HG03066 (cell line): ENCODE measurements at regions not wholly inside any gene's neighbourhood (a gene's known extent, or its start where the extent isn't known, plus 50 kb on each side); places are given as distances from the start of the nearest gene placed in this dataset.

Experiments used
- ATAC-seq: cut with Tn5 transposase; IDR thresholded peaks from one replicate; pipeline ENCODE4 v1.9.1; 2021; ENCODE audit warnings: low read depth; ENCODE audit not compliant: unreplicated experiment

DNA sequence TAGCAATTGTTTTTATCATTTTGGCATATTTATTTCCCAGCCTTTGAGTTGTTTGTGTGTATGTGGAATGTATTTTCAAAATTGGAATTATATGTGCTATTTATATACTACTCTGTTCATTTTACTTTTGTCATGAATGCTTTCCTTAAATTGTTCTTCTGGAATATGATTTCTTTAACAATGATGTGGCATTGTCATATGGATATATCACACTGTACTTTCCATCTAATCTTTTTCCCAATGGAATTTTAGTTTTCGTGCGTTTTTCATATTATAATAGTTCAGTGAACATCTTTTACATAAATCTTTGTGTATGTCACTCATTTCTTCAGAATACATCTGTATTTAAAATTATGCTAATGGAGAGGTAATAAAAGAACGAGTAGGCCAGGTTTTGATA is 980.1 kb upstream of the WWC1 start:
- ATAC-seq, result no peak

DNA sequence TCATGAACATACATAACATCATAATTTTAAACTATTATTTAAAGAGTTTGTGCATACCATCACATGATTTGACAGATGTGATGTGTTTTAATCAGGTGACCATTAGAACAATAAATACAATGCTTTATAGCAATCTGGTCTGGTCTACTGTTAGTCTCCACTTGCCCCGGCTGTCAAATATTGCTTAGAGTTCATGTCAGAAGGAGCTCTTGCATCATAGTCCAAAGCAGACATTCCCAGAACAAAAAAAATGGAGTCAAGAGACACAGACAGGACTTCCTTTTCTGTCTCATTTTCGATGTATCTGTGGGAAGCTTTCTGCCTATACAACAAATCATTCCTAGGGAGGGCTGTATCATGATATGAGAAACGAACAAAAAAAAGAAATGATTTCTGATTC is 979.2 kb upstream of the WWC1 start:
- no peak for ATAC-seq

DNA sequence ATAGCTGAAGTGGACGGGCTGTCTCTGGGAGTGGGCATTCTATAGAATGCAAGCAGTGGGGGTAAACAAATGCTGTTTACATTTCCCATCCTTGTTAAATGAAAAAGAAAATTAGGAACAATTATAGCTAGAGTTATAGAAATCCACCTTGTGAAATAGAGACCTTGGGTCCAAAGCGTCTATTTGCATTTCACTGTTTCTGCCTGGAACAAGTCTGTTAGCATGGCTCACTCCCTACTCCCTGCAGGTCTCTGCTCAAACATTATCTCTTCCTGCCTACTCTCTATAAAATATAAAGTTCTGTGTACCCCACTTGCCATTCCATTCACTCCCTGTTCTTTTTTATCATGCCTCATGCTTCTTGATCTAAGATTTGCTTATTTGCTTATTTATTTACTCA is 975.7 kb upstream of the WWC1 start:
- ATAC-seq, result no peak

DNA sequence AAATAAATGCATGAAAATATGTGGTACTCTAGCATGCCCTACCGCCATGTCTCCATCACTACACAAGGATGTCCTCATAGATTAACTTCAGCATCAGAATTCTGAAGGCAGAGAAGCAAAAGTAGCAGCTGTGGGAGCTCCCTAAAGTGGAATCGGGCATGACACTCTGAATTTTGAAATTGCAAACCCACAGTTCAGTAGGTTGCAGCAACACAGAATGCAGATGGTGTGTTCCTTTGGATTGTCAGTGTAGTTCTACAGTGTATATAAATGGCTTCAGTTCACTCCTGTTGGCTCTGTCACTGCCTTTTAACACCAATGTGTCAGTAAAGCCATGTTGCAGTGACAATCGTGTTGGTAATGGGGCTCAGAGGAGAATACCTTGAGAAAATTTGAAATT is 973.6 kb upstream of the WWC1 start:
- ATAC-seq, result no peak

DNA sequence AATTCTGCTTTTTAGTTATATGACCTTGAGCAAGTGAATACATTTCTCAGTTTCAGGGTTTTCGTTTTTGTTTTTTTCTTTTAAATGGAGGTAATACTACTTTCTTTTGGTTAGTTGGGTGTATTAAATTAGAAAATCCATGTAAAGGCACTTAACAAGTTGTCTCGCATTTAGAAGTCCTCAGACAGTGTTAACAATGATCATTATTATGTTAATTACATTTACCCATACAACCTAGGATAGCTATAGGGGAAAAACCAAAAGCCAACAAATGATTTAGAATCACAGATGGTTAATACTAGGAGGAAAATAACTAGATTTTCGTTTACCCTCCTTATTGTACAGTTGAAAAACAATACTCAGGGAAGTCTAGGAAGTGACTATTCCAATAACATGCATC is 972.2 kb upstream of the WWC1 start:
- no peak for ATAC-seq

DNA sequence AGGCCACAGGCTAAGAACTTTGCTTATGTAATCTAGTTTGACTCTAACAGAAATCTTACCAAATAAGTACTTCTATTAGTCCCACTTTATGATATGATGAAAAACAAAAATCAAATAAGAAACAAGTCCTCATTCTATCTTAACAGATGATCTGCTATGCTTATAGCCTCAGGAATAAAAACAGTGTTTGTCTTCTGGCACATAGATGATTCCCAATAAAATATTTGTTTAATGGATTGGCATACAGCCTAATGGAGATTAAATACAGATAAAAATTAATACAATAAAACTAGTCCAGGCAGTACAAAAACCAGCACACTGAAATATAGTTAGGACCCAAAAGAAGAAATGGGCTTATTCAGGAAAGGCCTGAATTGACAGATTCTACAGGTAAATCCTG is 971.4 kb upstream of the WWC1 start:
- ATAC-seq, result no peak

DNA sequence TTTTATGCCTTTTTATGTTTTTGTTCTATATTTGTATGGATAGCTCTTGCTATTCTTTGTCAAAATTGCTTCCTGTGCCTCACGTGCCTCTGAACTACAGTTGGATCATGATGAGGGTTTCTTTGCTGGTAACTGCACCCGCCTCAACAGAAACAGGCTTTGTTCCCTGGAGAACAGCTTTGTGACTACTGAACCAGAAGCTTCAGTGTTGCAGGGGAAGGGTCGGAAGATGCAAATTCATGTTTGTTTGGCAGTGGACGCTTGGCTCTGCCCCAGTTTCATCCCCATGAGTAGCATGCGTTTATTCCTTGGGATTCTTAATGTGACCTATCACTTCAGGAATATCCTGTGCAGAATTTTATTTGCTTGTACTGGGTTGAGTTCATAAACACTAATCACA is 959.1 kb upstream of the WWC1 start:
- ATAC-seq, result no peak

DNA sequence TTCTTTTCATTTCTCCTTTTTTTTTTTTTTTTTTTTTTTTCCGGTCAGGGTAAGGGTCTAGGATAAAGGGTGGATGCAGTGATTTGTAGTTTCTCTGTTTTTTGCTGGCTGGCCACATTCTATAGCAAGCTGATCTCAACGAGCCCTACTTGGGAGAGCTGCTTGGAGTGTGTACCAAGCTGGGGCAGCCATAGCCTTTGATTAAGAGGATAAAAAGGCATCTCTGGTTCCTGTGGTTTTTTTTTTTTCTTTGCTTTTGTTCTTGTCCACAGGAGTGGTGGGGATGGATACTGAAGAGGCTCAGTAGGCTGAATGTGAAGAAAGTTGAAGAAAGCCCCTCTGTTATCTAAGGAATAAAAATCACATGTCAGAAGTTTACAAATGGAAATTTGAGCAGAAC is 955.3 kb upstream of the WWC1 start:
- ATAC-seq, result no peak

DNA sequence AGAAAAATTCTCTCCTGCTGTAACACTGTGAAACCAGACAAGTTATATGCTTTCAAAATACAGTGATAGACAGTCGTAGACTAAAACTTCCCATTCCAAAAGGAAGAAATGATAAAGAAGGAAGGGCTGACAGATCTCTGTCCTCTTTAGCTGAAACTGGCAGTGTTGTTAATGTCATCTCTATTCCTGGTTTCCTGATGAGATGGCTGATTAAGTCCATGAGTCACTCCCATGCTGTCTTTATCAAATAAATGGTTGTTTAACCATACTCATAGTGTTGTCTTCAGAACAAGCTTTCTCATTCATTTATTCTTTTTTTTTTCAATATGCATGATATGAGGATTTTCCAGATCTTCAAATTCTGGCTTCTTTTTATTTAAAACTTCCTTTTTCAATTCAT is 952.2 kb upstream of the WWC1 start:
- no peak for ATAC-seq

DNA sequence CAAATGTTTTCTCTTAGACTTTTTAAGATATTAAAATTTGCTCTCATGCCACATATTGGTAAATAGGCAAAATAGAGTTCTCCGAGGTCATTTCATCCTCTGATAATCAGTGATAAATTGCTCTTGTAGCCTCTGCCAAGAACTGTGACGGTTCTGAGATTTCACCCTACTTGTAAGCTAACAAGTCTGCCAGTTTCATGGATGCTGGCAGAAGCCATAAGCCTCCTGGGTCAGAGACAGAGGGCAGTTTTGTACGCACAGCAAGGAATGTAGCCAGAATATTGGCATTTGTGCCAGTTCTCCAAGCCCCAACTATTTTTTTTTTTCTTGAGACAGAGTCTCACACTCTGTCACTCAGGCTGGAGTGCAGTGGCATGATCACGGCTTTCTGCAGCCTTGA is 945.0 kb upstream of the WWC1 start:
- ATAC-seq, result no peak

DNA sequence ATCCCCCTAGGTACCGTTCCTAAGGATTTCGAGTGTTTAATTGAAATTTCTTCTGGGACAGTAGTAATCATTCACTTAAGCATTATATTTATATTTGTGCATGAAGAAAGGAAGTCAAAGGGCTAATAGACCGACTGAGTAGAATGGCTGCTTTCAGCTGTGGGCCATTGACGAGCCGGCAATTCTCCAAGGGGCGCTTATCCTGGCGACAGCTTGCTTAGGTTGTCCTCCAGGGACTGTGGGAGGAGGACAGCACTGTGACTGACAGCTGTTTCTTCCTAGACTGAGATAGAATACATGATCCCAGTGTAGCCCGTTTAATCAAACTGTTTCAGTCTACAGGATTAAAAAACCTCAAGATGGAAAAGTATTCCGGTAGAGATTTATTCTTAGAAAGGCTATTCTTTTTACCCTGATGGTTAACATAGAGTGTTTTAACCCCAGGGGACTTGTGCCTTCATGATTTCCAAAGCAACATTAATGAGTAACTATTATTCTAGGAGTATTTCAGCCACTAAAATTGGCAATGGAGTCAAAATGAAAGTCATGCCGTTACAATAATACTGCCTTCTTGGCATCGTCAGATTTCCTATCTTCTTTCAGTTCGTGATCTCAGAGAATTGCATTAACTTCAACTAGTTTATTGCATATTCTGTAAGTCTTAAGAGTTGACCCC is 943.1 kb upstream of the WWC1 start:
- no peak for ATAC-seq

DNA sequence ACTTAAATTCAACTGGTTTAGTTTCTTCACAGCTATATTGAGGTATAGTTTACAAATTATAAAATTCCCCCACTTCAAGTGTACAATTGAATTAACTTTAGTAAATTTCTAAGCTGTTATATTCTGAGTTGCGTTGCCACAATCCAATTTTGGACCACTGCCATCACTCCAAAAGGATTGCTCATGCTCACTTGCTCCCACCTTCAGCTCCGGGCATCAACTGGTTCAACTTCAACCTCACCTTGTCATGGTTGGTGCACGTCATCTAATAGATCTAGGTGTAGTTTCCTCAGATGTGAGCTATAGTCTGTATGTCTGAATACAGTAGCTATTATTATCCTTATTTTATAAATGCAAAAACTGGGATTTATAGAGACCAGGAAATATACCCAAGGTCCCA is 942.5 kb upstream of the WWC1 start:
- ATAC-seq, result no peak

DNA sequence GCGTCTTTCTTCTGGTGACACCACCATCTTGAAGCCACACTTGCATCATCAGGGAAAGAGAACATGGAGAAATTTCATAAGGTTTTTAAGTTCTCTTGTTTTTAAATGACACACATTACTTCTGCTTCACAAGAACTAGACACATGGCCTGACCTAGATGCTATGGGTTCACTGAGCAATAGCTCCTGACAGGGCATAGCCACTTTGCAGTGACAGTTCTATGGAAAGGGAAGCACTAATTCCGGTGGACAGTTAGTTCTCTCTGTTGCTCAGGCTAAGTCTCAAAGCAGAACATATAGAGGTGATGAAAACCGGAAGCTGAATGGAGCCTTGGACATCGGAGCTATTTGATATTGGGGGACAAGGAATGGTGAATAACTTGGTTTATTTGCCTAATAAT is 940.1 kb upstream of the WWC1 start:
- no peak for ATAC-seq

DNA sequence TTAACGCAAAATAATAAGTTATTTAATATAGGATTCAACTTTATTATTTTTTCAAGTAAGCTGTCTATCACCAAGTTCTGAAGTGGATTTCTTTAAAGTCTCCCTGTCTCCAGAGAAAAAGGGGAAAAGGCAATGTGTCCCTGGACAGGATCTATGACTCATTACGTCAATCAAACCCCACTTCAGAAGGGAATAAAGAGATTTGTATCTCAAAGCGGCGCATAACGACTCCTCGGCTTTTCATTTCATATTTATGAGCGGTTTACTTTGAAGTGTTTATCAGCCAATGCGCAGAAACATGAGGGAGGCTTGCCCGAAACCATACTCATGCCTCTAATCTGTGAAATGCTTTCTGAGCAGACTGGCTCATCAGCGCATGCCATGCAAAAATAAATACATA is 938.6 kb upstream of the WWC1 start:
- ATAC-seq, result no peak

DNA sequence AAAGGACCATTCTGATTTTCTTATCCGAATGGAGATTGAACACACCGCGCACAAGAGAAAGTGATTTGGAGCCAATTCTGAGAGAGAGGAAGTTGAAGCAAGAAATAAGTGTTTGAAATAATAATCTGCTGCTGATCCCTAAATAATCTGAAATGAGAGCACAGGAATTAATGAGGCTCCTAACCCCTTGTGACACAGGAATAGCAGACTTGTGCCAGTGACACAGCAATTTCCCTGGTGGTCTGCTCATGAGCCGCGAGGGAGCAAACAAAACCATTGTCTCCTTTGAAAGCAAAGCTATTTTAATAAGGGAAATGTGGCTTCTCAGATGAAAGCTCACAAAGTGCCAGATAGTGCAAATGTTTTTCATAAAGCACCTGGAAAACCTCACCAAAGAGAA is 936.1 kb upstream of the WWC1 start:
- ATAC-seq, result no peak

DNA sequence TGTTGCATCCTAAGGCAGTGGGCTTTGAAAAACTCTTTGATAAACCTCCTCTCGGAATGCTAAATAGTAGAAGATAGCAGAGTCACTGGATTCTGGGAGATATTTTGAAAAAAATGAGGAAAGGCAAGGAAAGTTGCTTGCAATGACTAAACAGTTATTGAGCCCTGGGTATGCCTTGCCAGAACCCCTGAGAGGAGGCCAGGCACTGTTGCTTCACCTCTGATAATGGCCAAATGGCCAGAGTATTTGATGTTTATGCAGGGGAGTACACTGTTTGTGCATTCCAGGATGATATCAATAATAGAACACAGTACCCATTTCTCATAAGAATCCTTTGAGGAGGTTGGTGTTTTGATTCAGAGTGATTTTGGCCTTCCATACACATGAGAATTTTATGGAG is 935.1 kb upstream of the WWC1 start:
- ATAC-seq, result no peak

DNA sequence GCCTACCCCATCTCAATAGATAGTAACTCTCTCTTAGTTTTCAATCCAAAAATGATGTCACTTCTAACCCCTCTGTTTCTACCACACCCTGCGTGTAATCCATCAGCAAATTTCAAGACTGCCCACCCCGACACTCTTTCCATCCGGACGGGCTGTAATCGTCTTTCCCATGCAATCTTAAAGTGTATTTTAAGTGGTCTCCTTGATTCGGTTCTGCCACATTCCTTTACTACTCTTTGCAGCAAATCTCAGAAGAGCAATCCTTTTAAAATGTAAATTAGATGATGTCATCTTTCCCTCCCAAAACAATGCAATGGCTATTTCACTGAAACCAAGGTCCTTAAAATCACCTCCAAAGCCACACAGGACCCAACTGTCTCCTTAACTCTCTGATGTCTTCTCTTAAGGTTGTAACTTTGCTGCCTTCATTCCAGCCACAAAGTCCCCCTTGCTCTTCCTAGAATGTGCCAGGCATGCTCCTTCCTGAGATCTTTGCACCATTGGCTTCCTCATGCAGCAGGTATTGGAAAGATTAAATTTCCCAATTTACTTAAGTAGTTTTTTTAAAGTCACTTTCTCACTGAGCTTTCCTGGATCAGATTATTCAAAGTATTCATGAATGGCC is 932.5 kb upstream of the WWC1 start:
- no peak for ATAC-seq

DNA sequence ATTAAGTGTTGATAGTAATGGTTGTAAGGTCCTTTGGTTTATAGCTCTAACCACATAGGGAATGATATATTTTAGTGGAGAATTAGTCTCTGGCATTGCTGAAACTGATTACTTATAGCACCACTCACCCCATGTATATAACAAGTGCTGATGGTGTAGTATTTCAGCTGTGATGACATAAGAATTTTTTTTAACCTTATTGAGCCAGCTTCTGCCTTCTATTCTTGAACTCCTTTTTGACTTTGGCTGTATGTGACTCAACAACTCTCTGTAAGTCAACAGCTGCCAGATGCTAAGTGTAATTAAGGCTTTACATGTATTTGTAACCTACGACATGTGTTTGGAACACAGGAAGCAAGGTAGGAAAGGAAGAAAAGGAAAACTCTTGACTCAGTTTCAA is 929.6 kb upstream of the WWC1 start:
- ATAC-seq, result no peak

DNA sequence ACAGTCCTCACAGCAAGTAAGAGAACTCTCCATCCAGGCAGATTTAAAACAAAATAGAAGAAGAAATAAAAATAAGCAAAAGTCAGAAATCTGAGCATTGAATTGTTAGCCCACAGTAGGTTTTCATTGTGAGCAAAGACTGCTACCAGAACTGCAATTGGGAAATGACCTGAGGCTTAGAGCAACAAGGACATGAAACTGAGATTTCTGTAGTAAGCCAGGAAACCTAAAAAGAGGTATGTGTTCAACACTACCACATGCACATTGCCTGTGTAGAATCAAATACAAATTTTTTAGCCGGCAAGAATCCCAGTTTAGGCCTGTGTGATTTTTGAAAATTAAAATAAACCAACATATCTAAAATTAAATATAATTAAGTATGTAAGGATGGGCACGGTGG is 928.4 kb upstream of the WWC1 start:
- ATAC-seq, result no peak

DNA sequence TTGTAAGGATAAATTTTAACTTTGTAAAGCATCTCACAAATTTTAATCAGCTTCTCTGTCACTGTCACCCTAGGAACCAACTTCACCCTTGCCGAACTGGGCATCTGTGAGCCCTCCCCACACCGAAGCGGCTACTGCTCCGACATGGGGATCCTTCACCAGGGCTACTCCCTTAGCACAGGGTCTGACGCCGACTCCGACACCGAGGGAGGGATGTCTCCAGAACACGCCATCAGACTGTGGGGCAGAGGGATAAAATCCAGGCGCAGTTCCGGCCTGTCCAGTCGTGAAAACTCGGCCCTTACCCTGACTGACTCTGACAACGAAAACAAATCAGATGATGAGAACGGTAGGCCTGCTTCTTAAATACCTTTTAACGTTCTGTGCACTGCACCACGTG is 916.3 kb upstream of the WWC1 start:
- ATAC-seq, result no peak

DNA sequence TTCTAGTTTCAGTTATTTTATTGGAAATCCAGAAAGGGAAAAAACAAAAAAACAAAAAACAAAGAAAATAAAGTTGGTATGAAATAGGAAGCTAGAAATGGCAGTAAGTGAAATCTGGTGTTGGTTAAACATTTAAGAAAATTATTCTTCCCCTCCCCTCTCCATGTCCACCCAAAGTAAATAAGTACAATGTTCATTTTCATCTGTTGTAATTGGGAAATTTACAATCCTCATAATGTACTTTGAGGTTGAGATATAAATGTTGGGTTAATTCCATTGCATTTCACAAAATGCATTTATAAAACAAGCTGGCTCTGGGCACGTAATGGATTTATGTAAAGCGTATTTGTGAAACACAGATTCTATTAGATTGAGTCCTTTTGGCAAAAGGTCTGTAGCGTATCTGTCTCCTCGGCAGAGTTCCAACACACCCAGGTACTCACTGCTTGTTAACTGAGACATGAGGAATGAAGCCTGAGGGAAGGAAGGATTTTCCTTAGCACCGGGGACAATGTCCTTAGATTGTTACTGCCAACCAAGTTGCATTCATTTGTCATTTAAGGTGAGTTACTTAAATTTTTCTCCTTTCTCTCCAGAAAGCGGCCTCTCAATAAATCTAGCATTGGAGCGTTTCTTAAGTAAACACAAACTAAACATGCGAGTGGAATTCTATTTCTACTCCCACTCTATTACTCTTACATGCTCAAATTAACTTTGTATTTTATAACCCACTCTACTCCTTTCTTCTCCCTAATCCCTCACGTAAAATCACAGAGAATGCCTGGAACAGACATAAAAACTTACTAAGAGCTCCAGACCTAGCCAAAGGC is 912.3 kb upstream of the WWC1 start:
- no peak for ATAC-seq

DNA sequence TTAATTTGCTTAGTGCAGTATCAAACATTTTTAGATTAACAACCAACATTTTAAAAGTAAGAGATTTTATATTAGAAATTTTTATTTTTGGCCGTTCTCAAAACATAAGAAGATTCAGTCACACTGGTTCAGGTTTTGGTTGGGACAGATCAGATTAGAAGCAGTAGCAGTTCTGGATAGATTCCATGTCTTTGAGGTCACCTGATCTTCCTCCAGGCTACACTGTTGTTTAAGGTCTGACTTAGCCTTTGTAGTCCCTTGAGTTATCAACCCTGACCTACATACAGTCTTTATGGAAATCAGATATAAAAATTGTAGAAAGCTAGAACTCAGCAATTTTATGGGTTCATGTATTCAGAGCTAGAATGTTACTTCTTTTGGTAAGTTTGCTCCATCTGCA is 910.0 kb upstream of the WWC1 start:
- no peak for ATAC-seq
